Liver (tissue), 8 donors: ENCODE measurements at regions not wholly inside any gene's neighbourhood (a gene's known extent, or its start where the extent isn't known, plus 50 kb on each side); places are given as distances from the start of the nearest gene placed in this dataset.

ENCODE experiments used
- DNase-seq: peaks from one replicate; pipeline ENCODE4 v3.0.0-alpha.2; 2017; ENCODE audit warnings: low spot score
- H3K27ac ChIP-seq, 2 donors: one replicate each; pipeline ENCODE4 v1.7.0; 2013; ENCODE audit warnings: inconsistent platforms in 2 of 2, low read length in 2 of 2, control low read depth in 1 of 2, low read depth in 1 of 2, mild to moderate bottlenecking in 1 of 2
- H3K27me3 ChIP-seq, 4 donors: one replicate each; pipeline versions ENCODE4 v1.6.1 to v1.7.0; 2013; ENCODE audit warnings: low read length in 3 of 4, inconsistent platforms in 1 of 4, mild to moderate bottlenecking in 1 of 4, moderate library complexity in 1 of 4; ENCODE audit not compliant: control insufficient read depth in 4 of 4, insufficient read depth in 4 of 4
- H3K36me3 ChIP-seq, 4 donors: one replicate each; pipeline versions ENCODE4 v1.6.1 to v1.7.0; 2013; ENCODE audit warnings: low read length in 3 of 4, mild to moderate bottlenecking in 3 of 4, low read depth in 1 of 4, moderate library complexity in 1 of 4; ENCODE audit not compliant: control insufficient read depth in 4 of 4, insufficient read depth in 3 of 4
- H3K4me1 ChIP-seq, 4 donors: one replicate each; pipeline versions ENCODE4 v1.6.1 to v1.7.0; 2013; ENCODE audit warnings: low read length in 3 of 4, mild to moderate bottlenecking in 3 of 4, moderate library complexity in 1 of 4; ENCODE audit not compliant: control insufficient read depth in 4 of 4, insufficient read depth in 4 of 4
- H3K4me3 ChIP-seq, 3 donors: one replicate each; pipeline versions ENCODE4 v1.6.1 to v1.7.0; 2013; ENCODE audit warnings: low read length in 3 of 3, control low read depth in 1 of 3, low read depth in 1 of 3, mild to moderate bottlenecking in 1 of 3
- H3K9ac ChIP-seq, 2 donors: one replicate each; pipeline ENCODE4 v1.7.0; 2013; ENCODE audit warnings: low read length in 2 of 2, mild to moderate bottlenecking in 2 of 2, moderate library complexity in 2 of 2, control low read depth in 1 of 2, low read depth in 1 of 2
- H3K9me3 ChIP-seq, 4 donors: one replicate each; pipeline versions ENCODE4 v1.6.1 to v1.7.0; 2013; ENCODE audit warnings: low read length in 3 of 4; ENCODE audit not compliant: control insufficient read depth in 4 of 4
- ATF3 ChIP-seq: IDR thresholded peaks from 2 replicates; pipeline ENCODE4 v1.6.1; 2016; ENCODE audit warnings: antibody characterized with exemption
- EGR1 ChIP-seq, 2 donors: IDR thresholded peaks; 2 replicates each; pipeline ENCODE4 v1.6.1; 2016 to 2018; ENCODE audit warnings: antibody characterized with exemption in 2 of 2, low read depth in 2 of 2
- FOXA1 ChIP-seq: IDR thresholded peaks from 2 replicates; pipeline ENCODE4 v1.6.1; 2016; ENCODE audit warnings: antibody characterized with exemption
- FOXA2 ChIP-seq: IDR thresholded peaks from 2 replicates; pipeline ENCODE4 v1.6.1; 2016; ENCODE audit warnings: antibody characterized with exemption
- GABPA ChIP-seq, 2 donors: IDR thresholded peaks in 1 of 2; conservative IDR thresholded peaks in 1 of 2; 2 replicates each; pipeline ENCODE4 v1.6.1; 2016; ENCODE audit warnings: antibody characterized with exemption in 2 of 2, mild to moderate bottlenecking in 1 of 2, moderate library complexity in 1 of 2
- HNF4A ChIP-seq, 2 donors: conservative IDR thresholded peaks; 2 replicates each; pipeline ENCODE4 v1.6.1; 2016; ENCODE audit warnings: antibody characterized with exemption in 2 of 2, mild to moderate bottlenecking in 2 of 2
- HNF4G ChIP-seq: IDR thresholded peaks from 2 replicates; pipeline ENCODE4 v1.6.1; 2016; ENCODE audit warnings: antibody characterized with exemption
- JUND ChIP-seq, 2 donors: IDR thresholded peaks; 2 replicates each; pipeline ENCODE4 v1.6.1; 2016; ENCODE audit warnings: antibody characterized with exemption in 2 of 2
- NR2F2 ChIP-seq: IDR thresholded peaks from 2 replicates; pipeline ENCODE4 v1.6.1; 2016; ENCODE audit warnings: antibody characterized with exemption
- RAD21 ChIP-seq, 2 donors: IDR thresholded peaks; 2 replicates each; pipeline ENCODE4 v1.6.1; 2016; ENCODE audit warnings: antibody characterized with exemption in 2 of 2, mild to moderate bottlenecking in 2 of 2
- REST ChIP-seq: IDR thresholded peaks from 2 replicates; pipeline ENCODE4 v1.6.1; 2016; ENCODE audit warnings: antibody characterized with exemption, mild to moderate bottlenecking
- RXRA ChIP-seq, 2 donors: IDR thresholded peaks; 2 replicates each; pipeline ENCODE4 v1.6.1; 2017 to 2018; ENCODE audit warnings: antibody characterized with exemption in 2 of 2, mild to moderate bottlenecking in 1 of 2
- SP1 ChIP-seq: IDR thresholded peaks from 2 replicates; pipeline ENCODE4 v1.6.1; 2018; ENCODE audit warnings: antibody characterized with exemption, mild to moderate bottlenecking
- TAF1 ChIP-seq: conservative IDR thresholded peaks from 2 replicates; pipeline ENCODE4 v1.6.1; 2016; ENCODE audit warnings: antibody characterized with exemption, mild to moderate bottlenecking
- YY1 ChIP-seq: IDR thresholded peaks from 2 replicates; pipeline ENCODE4 v1.6.1; 2016; ENCODE audit warnings: antibody characterized with exemption, mild to moderate bottlenecking
- ZBTB33 ChIP-seq: IDR thresholded peaks from 2 replicates; pipeline ENCODE4 v1.6.1; 2016; ENCODE audit warnings: antibody characterized with exemption
- WGBS: extraction: QIAGEN DNeasy Blood & Tissue Kit; methylation state at CpG from one replicate; pipeline ENCODE4 v1.1.7; 2013; 5-methylcytosine and 5-hydroxymethylcytosine counted together
- TF ChIP-seq, protein P1 (sequence below): fragments of 150-350 bp; IDR thresholded peaks from 2 replicates; pipeline ENCODE4 v1.5.1; 2017; ENCODE audit warnings: improper control_type of control experiment, low read depth, low read length; ENCODE audit not compliant: missing input control
- TF ChIP-seq, protein P2 (sequence below): IDR thresholded peaks from 2 replicates; pipeline ENCODE4 v1.6.1; 2016; ENCODE audit warnings: antibody characterized with exemption
- donor health status: healthy.
- donor health status: healthy.
- donor health status: healthy.
- donor health status: healthy.
- donor health status: healthy.

- TF ChIP-seq, protein P1, sequence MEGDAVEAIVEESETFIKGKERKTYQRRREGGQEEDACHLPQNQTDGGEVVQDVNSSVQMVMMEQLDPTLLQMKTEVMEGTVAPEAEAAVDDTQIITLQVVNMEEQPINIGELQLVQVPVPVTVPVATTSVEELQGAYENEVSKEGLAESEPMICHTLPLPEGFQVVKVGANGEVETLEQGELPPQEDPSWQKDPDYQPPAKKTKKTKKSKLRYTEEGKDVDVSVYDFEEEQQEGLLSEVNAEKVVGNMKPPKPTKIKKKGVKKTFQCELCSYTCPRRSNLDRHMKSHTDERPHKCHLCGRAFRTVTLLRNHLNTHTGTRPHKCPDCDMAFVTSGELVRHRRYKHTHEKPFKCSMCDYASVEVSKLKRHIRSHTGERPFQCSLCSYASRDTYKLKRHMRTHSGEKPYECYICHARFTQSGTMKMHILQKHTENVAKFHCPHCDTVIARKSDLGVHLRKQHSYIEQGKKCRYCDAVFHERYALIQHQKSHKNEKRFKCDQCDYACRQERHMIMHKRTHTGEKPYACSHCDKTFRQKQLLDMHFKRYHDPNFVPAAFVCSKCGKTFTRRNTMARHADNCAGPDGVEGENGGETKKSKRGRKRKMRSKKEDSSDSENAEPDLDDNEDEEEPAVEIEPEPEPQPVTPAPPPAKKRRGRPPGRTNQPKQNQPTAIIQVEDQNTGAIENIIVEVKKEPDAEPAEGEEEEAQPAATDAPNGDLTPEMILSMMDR = no peak
- TF ChIP-seq, protein P2, sequence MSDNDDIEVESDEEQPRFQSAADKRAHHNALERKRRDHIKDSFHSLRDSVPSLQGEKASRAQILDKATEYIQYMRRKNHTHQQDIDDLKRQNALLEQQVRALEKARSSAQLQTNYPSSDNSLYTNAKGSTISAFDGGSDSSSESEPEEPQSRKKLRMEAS = no peak
- TF ChIP-seq EGR1 (IDR thresholded peaks at IDR 0.05; ENCODE audit: low read depth in 2 of 2) = no peak
Measured at GRCh38 chr7:84294391-84294790, 99.8 kb upstream of the SEMA3A start (continued).

DNA sequence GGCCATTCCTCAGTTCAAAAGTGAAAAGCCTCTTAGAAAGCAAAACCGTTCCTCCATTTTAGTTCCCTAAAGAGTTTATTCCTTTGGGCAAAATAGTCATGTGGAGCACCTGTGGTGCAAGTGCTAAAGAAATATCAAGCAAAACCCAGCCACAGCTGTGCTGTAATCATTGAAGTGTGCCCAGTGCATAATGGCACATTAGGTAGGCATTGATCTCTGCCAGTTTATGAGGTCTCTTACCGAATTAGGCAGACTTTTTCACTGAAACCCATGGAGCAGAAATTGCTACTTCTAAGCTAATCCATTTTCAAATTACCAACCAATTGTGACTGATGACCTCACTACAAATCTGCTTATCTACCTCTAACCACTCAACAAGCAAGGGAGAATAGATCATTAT lies 97.2 kb upstream of the SEMA3A start:
- no peak overlapping the region for H3K4me3 ChIP-seq
- H3K9me3 ChIP-seq = no peaks in the 10 kb centered on the region
- no peak overlapping the region for H3K27ac ChIP-seq
- peaks cover 0 to 2% (median 0%) of the 10 kb centered on the region in 4 donors for H3K27me3 ChIP-seq
- no peak for TF ChIP-seq ZBTB33
- no peak for TF ChIP-seq REST
- TF ChIP-seq FOXA1 = no peak
- TF ChIP-seq ATF3 = no peak
- no peak for TF ChIP-seq HNF4G
- TF ChIP-seq JUND (IDR thresholded peaks at IDR 0.05) = no peak
- no peak for TF ChIP-seq GABPA (IDR thresholded peaks at IDR 0.05 in 1 of 2, conservative IDR thresholded peaks at IDR 0.05 in 1 of 2)
- TF ChIP-seq RXRA (IDR thresholded peaks at IDR 0.05) = no peak
- no peak for TF ChIP-seq EGR1 (IDR thresholded peaks at IDR 0.05; ENCODE audit: low read depth in 2 of 2)
- TF ChIP-seq SP1 = no peak
- TF ChIP-seq FOXA2 = no peak
- TF ChIP-seq TAF1 = no peak
- TF ChIP-seq, protein P2 = no peak
- TF ChIP-seq HNF4A (conservative IDR thresholded peaks at IDR 0.05) = no peak
- no peak for TF ChIP-seq NR2F2
- no peak for TF ChIP-seq YY1
- TF ChIP-seq, protein P1 = no peak
- TF ChIP-seq RAD21 (IDR thresholded peaks at IDR 0.05) = no peak
- DNase-seq = no peak
- no peak overlapping the region for H3K9ac ChIP-seq
- no peaks in the 10 kb centered on the region for H3K4me1 ChIP-seq
- whole genome bisulfite sequencing = 54% methylated on average over 2 of the region's 2 CpGs
- no peaks in the 10 kb centered on the region for H3K36me3 ChIP-seq
